BJ (cell line): ENCODE measurements at regions not wholly inside any gene's neighbourhood (a gene's known extent, or its start where the extent isn't known, plus 50 kb on each side); places are given as distances from the start of the nearest gene placed in this dataset.
"Not testable (repeated sequence)": the region's sequence is repeated elsewhere in the genome, so short reads cannot be mapped to it uniquely, and the experiment has no call there.

Experiments used
- CTCF ChIA-PET: fragments of 350-600 bp; formaldehyde crosslinking; extraction: SDS; loops from one replicate; lab custom pipeline; 2021; ENCODE audit warnings: antibody characterized with exemption, inconsistent platforms; lab: Yijun Ruan, JAX
- POLR2A ChIA-PET: fragments of 300-600 bp; sonication (Branson Sonifier 250); formaldehyde crosslinking; extraction: SDS; loops from one replicate; lab custom pipeline; 2021; ENCODE audit warnings: antibody characterized with exemption; lab: Charles Lee
- DNase-seq: peaks from one replicate; pipeline ENCODE4 v3.0.0-alpha.2; 2011; ENCODE audit warnings: low read depth
- H3K27me3 ChIP-seq: 2 replicates; pipeline ENCODE4 v1.6.0; 2011; ENCODE audit warnings: low read length; ENCODE audit not compliant: control insufficient read depth, insufficient read depth
- H3K36me3 ChIP-seq: 2 replicates; pipeline ENCODE4 v1.5.1; 2011; ENCODE audit warnings: low read length; ENCODE audit not compliant: control insufficient read depth, insufficient read depth
- H3K4me3 ChIP-seq: 2 replicates; pipeline ENCODE4 v1.5.1; 2011; ENCODE audit warnings: low read depth, mild to moderate bottlenecking, control low read depth, low read length

- H3K36me3 ChIP-seq, DNase-seq, H3K27me3 ChIP-seq, POLR2A ChIA-PET, CTCF ChIA-PET, H3K4me3 ChIP-seq: not testable (repeated sequence)
Measured at GRCh38 chr16:33713710-33714538, 254.5 kb downstream of the TP53TG3F start.

GRCh38 chr16:33731167-33731566 is 271.8 kb downstream of the TP53TG3F start:
- H3K36me3 ChIP-seq, DNase-seq, H3K4me3 ChIP-seq, POLR2A ChIA-PET, CTCF ChIA-PET, H3K27me3 ChIP-seq: not testable (repeated sequence)

- CTCF ChIA-PET, DNase-seq, POLR2A ChIA-PET, H3K27me3 ChIP-seq, H3K36me3 ChIP-seq, H3K4me3 ChIP-seq: not testable (repeated sequence)
Measured at GRCh38 chr16:33734650-33735049, 275.2 kb downstream of the TP53TG3F start.

- H3K36me3 ChIP-seq, CTCF ChIA-PET, H3K27me3 ChIP-seq, POLR2A ChIA-PET, H3K4me3 ChIP-seq, DNase-seq: not testable (repeated sequence)
Measured at GRCh38 chr16:33766869-33767765, 307.7 kb downstream of the TP53TG3F start.

GRCh38 chr16:33768710-33769109 is 309.3 kb downstream of the TP53TG3F start:
- H3K27me3 ChIP-seq, DNase-seq, POLR2A ChIA-PET, H3K4me3 ChIP-seq, H3K36me3 ChIP-seq, CTCF ChIA-PET: not testable (repeated sequence)

GRCh38 chr16:33769180-33769846 is 309.9 kb downstream of the TP53TG3F start:
- H3K27me3 ChIP-seq, DNase-seq, CTCF ChIA-PET, H3K36me3 ChIP-seq, POLR2A ChIA-PET, H3K4me3 ChIP-seq: not testable (repeated sequence)

GRCh38 chr16:33770478-33770877 is 311.1 kb downstream of the TP53TG3F start:
- H3K36me3 ChIP-seq, DNase-seq, H3K27me3 ChIP-seq, CTCF ChIA-PET, POLR2A ChIA-PET, H3K4me3 ChIP-seq: not testable (repeated sequence)

- DNase-seq, H3K36me3 ChIP-seq, POLR2A ChIA-PET, H3K27me3 ChIP-seq, H3K4me3 ChIP-seq, CTCF ChIA-PET: not testable (repeated sequence)
Measured at GRCh38 chr16:33771211-33771610, 311.8 kb downstream of the TP53TG3F start.

GRCh38 chr16:33773966-33774365 is 314.6 kb downstream of the TP53TG3F start:
- H3K4me3 ChIP-seq, DNase-seq, CTCF ChIA-PET, H3K27me3 ChIP-seq, H3K36me3 ChIP-seq, POLR2A ChIA-PET: not testable (repeated sequence)

GRCh38 chr16:33774724-33775123 is 315.3 kb downstream of the TP53TG3F start:
- H3K27me3 ChIP-seq, H3K4me3 ChIP-seq, H3K36me3 ChIP-seq, POLR2A ChIA-PET, DNase-seq, CTCF ChIA-PET: not testable (repeated sequence)

- CTCF ChIA-PET, POLR2A ChIA-PET, H3K36me3 ChIP-seq, H3K4me3 ChIP-seq, H3K27me3 ChIP-seq, DNase-seq: not testable (repeated sequence)
Measured at GRCh38 chr16:33816328-33816944, 357.0 kb downstream of the TP53TG3F start.

GRCh38 chr16:33824736-33825135 is 365.3 kb downstream of the TP53TG3F start:
- DNase-seq, H3K36me3 ChIP-seq, CTCF ChIA-PET, H3K27me3 ChIP-seq, POLR2A ChIA-PET, H3K4me3 ChIP-seq: not testable (repeated sequence)
